GM23338 (cell line): ENCODE measurements at regions not wholly inside any gene's neighbourhood (a gene's known extent, or its start where the extent isn't known, plus 50 kb on each side); places are given as distances from the start of the nearest gene placed in this dataset.

ENCODE experiments used
- ATAC-seq: fragments of 200-7000 bp; cut with Tn5 transposase; 3 replicates; pipeline ENCODE4 v1.9.1; 2020
- DNase-seq: peaks from one replicate; pipeline ENCODE4 v3.0.0-alpha.2; 2015; ENCODE audit warnings: low spot score
- H2AFZ ChIP-seq: fragments of 200-600 bp; sonication (generic); 2 replicates; pipeline ENCODE4 v1.8.0; 2016; ENCODE audit warnings: antibody characterized with exemption, mild to moderate bottlenecking, moderate library complexity
- H3F3A ChIP-seq: fragments of 200-600 bp; sonication (generic); replicated peaks from 2 replicates; pipeline ENCODE4 v1.8.0; 2017; ENCODE audit warnings: antibody characterized with exemption, mixed run types, low read depth
- H3K27ac ChIP-seq: fragments of 200-600 bp; sonication (generic); 2 replicates; pipeline ENCODE4 v1.6.1; 2016; ENCODE audit warnings: low read depth
- H3K27me3 ChIP-seq: fragments of 200-600 bp; sonication (generic); 2 replicates; pipeline ENCODE4 v1.8.0; 2016; ENCODE audit warnings: mild to moderate bottlenecking, mixed run types, moderate library complexity; ENCODE audit not compliant: insufficient read depth
- H3K36me3 ChIP-seq: fragments of 200-600 bp; sonication (generic); 2 replicates; pipeline ENCODE4 v1.8.0; 2016; ENCODE audit warnings: mild to moderate bottlenecking; ENCODE audit not compliant: insufficient read depth
- H3K4me1 ChIP-seq: fragments of 200-600 bp; sonication (generic); 2 replicates; pipeline ENCODE4 v1.8.0; 2016; ENCODE audit warnings: mild to moderate bottlenecking, moderate library complexity; ENCODE audit not compliant: insufficient read depth
- H3K4me2 ChIP-seq: fragments of 200-600 bp; sonication (generic); 2 replicates; pipeline ENCODE4 v1.7.1; 2017; ENCODE audit warnings: mixed run types
- H3K4me3 ChIP-seq: fragments of 200-600 bp; sonication (generic); 2 replicates; pipeline ENCODE4 v1.6.1; 2016; ENCODE audit warnings: mixed run types
- H3K79me2 ChIP-seq: fragments of 200-600 bp; sonication (generic); replicated peaks from 2 replicates; pipeline ENCODE4 v1.8.0; 2017; ENCODE audit warnings: mild to moderate bottlenecking; ENCODE audit not compliant: insufficient read depth
- H3K9me2 ChIP-seq: fragments of 200-600 bp; sonication (generic); 2 replicates; pipeline ENCODE4 v1.8.0; 2017; ENCODE audit not compliant: insufficient read depth
- H4K20me1 ChIP-seq: fragments of 200-600 bp; sonication (generic); replicated peaks from 2 replicates; pipeline ENCODE4 v1.8.0; 2017; ENCODE audit warnings: mild to moderate bottlenecking; ENCODE audit not compliant: insufficient read depth
- H3K27ac Mint-ChIP-seq: 2 replicates; pipeline ENCODE4 v1.8.0; 2020; ENCODE audit warnings: inconsistent platforms, mild to moderate bottlenecking, moderate library complexity, mixed read lengths
- H3K27me3 Mint-ChIP-seq: 3 replicates; pipeline ENCODE4 v1.8.0; 2022; ENCODE audit warnings: low read depth, mild to moderate bottlenecking, moderate library complexity, mixed read lengths, inconsistent platforms; ENCODE audit not compliant: insufficient read depth, poor library complexity
- H3K36me3 Mint-ChIP-seq: 3 replicates; pipeline ENCODE4 v1.8.0; 2021; ENCODE audit warnings: low read depth, mild to moderate bottlenecking, inconsistent platforms, moderate library complexity, mixed read lengths
- H3K4me1 Mint-ChIP-seq: 3 replicates; pipeline ENCODE4 v1.8.0; 2020; ENCODE audit warnings: mild to moderate bottlenecking, inconsistent platforms, mixed read lengths
- H3K4me3 Mint-ChIP-seq: 3 replicates; pipeline ENCODE4 v1.8.0; 2021; ENCODE audit warnings: moderate library complexity, mild to moderate bottlenecking, inconsistent platforms, mixed read lengths
- H3K9me3 Mint-ChIP-seq: 3 replicates; pipeline ENCODE4 v1.8.0; 2020; ENCODE audit warnings: moderate library complexity, mild to moderate bottlenecking, inconsistent platforms, mixed read lengths
- CTCF ChIP-seq, 2 experiments: fragments of 200-600 bp in 1 of 2; sonication (generic) in 1 of 2; conservative IDR thresholded peaks; 2 replicates each; pipeline versions ENCODE4 v1.5.1 to v1.6.1; 2016 to 2017; ENCODE audit warnings: antibody characterized with exemption in 2 of 2, low read depth in 2 of 2, mild to moderate bottlenecking in 2 of 2, moderate library complexity in 1 of 2
- ETS1 ChIP-seq: IDR thresholded peaks from 2 replicates; pipeline ENCODE4 v1.6.1; 2016; ENCODE audit warnings: antibody characterized with exemption
- EZH2 ChIP-seq: fragments of 200-600 bp; sonication (generic); IDR thresholded peaks from one replicate; pipeline ENCODE4 v1.8.0; 2017; ENCODE audit warnings: antibody characterized with exemption, mild to moderate bottlenecking, low read depth; ENCODE audit not compliant: unreplicated experiment
- JUNB ChIP-seq: IDR thresholded peaks from one replicate; pipeline ENCODE4 v1.6.1; 2016; ENCODE audit warnings: antibody characterized with exemption; ENCODE audit not compliant: unreplicated experiment
- POLR2AphosphoS5 ChIP-seq: IDR thresholded peaks from 2 replicates; pipeline ENCODE4 v1.6.1; 2016; ENCODE audit warnings: antibody characterized with exemption, low read depth
- REST ChIP-seq: IDR thresholded peaks from one replicate; pipeline ENCODE4 v1.6.1; 2018; ENCODE audit warnings: antibody characterized with exemption; ENCODE audit not compliant: unreplicated experiment
- STAT1 ChIP-seq: IDR thresholded peaks from one replicate; pipeline ENCODE4 v1.6.1; 2016; ENCODE audit warnings: antibody characterized with exemption; ENCODE audit not compliant: unreplicated experiment
- ZNF114 ChIP-seq: fragments of 250-450 bp; sonication (Bioruptor Pico); IDR thresholded peaks from 2 replicates; pipeline ENCODE4 v1.5.0; 2020; ENCODE audit warnings: mild to moderate bottlenecking, moderate library complexity
- ZNF331 ChIP-seq: fragments of 250-450 bp; sonication (Bioruptor Pico); IDR thresholded peaks from 2 replicates; pipeline ENCODE4 v1.5.0; 2020; ENCODE audit warnings: low read depth, mild to moderate bottlenecking, moderate library complexity
- ZNF462 ChIP-seq: fragments of 250-450 bp; sonication (Bioruptor Pico); IDR thresholded peaks from 2 replicates; pipeline ENCODE4 v1.5.0; 2020; ENCODE audit warnings: mild to moderate bottlenecking, moderate library complexity

GRCh38 chr2:180227461-180227860, 220.4 kb upstream of the CWC22 start:
- Mint-ChIP-seq H3K9me3 (peaks cover 26% of the 10 kb centered on the region), H3K27me3 (no peaks in the 10 kb centered on the region), H3K27ac (no peak overlapping the region), H3K4me3 (no peak overlapping the region), H3K4me1 (no peaks in the 10 kb centered on the region), H3K36me3 (peaks cover 19% of the 10 kb centered on the region)
- no peak overlapping the region for H3K27ac ChIP-seq
- H3K27me3 ChIP-seq: no peaks in the 10 kb centered on the region
- no peaks in the 10 kb centered on the region for H3F3A ChIP-seq
- no peak overlapping the region for H3K4me2 ChIP-seq
- no peaks in the 10 kb centered on the region for H4K20me1 ChIP-seq
- no peaks in the 10 kb centered on the region for H3K79me2 ChIP-seq
- no peak for DNase-seq
- TF ChIP-seq JUNB: no peak
- H3K4me3 ChIP-seq: no peak overlapping the region
- H3K4me1 ChIP-seq: no peaks in the 10 kb centered on the region
- no peak overlapping the region for H2AFZ ChIP-seq
- no peaks in the 10 kb centered on the region for H3K36me3 ChIP-seq
- H3K9me2 ChIP-seq: peaks cover 7% of the 10 kb centered on the region; the same call in 1 of the 2 replicates
- no peak for ATAC-seq

- no peaks in the 10 kb centered on the region for H3K27me3 Mint-ChIP-seq
- H3K27me3 ChIP-seq: no peaks in the 10 kb centered on the region
- ATAC-seq (no peak), DNase-seq (no peak)
- H3K4me3 Mint-ChIP-seq: no peak overlapping the region
- no peak overlapping the region for H3K27ac ChIP-seq
- no peaks in the 10 kb centered on the region for H3K79me2 ChIP-seq
- no peaks in the 10 kb centered on the region for H3K4me1 Mint-ChIP-seq
- H3K4me1 ChIP-seq: no peaks in the 10 kb centered on the region
- no peaks in the 10 kb centered on the region for H3F3A ChIP-seq
- H3K27ac Mint-ChIP-seq: no peak overlapping the region
- peaks cover 26% of the 10 kb centered on the region for H3K9me3 Mint-ChIP-seq
- peaks cover 19% of the 10 kb centered on the region for H3K36me3 Mint-ChIP-seq
- H2AFZ ChIP-seq: no peak overlapping the region
- no peak overlapping the region for H3K4me2 ChIP-seq
- peaks cover 7% of the 10 kb centered on the region; the same call in 1 of the 2 replicates for H3K9me2 ChIP-seq
- no peaks in the 10 kb centered on the region for H3K36me3 ChIP-seq
- no peaks in the 10 kb centered on the region for H4K20me1 ChIP-seq
- no peak overlapping the region for H3K4me3 ChIP-seq
- TF ChIP-seq ETS1 (no peak), ZNF331 (CRISPR knock-in tag) (no peak), REST (no peak), ZNF462 (CRISPR knock-in tag) (no peak), JUNB (no peak), EZH2 (no peak), STAT1 (no peak), CTCF (conservative IDR thresholded peaks at IDR 0.05; ENCODE audit: low read depth in 2 of 2) (no peak), POLR2AphosphoS5 (no peak), ZNF114 (CRISPR knock-in tag) (no peak)
Observed at GRCh38 chr2:180225118-180225517, 218.0 kb upstream of the CWC22 start.
